ENCODE measurements at regions not wholly inside any gene's neighbourhood (a gene's known extent, or its start where the extent isn't known, plus 50 kb on each side); places are given as distances from the start of the nearest gene placed in this dataset.

DNA sequence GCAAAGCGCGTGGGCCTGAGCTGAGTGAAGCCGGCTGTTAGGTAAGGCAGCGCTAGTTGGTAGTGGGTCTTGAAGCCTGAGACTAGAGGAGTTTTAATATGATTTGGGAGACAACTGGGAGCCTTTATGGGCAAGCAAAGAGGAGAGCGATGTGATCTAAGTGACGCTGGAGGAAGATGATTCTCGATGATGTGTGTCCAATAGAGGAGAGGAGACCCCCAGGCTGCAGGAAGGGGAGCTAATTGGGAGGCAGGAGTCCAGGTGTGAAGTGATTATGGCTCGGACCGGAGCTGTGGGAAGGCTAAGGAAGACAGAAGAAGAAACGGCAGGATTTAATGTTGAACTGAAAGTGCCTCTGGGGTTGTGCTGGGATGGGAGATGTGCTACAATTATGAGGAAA, 482.9 kb upstream of the KIF2A start:
- CTCF ChIA-PET: interaction anchor here (1.2 kb wide), 1 partner anchor 13 kb away, joined by 3 read pairs; no protein-coding TSS in a partner anchor

DNA sequence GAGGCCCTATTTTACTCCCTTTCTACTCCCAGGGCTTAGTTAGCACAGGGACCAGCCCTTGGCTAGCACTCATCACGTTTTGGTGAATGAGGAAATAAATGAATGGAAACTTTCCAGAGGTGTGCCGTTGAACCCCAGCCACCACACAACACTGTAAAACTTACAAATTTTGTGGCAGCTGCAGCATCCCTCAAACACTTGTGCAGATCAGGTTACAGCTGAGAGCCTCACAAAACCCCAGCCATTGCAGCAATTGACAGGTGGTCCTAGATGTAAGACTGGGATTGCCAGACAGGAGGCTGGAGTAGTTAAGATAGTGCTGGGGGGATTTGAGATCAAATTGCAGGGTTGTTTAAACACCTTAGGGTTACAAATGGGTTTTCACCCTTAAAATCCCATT, 482.2 kb upstream of the KIF2A start:
- CTCF ChIA-PET: interaction anchor here (0.6 to 1.8 kb wide), 2 partner anchors 165 to 572 kb away, joined by 3 to 4 read pairs; no protein-coding TSS in a partner anchor
- 41% methylated on average over 2 of the region's 2 CpGs for WGBS (ENCODE audit: missing lambda C conversion rate)
- POLR2A ChIA-PET: no interaction called here
- H3K27ac ChIP-seq: no peak overlapping the region
- H3K4me3 ChIP-seq: no peak overlapping the region
- FAIRE-seq (no peak), ATAC-seq (no peak), DNase-seq (ENCODE audit: low read depth in 1 of 2, low spot score in 1 of 2) (no peak)
- peaks cover 6% of the 10 kb centered on the region; the same call in 2 of the 3 replicates for H3K9me3 ChIP-seq
- no peaks in the 10 kb centered on the region for H3K4me1 ChIP-seq
- H3K4me2 ChIP-seq: no peak overlapping the region
- TF ChIP-seq, protein P1, sequence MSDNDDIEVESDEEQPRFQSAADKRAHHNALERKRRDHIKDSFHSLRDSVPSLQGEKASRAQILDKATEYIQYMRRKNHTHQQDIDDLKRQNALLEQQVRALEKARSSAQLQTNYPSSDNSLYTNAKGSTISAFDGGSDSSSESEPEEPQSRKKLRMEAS (IDR thresholded peaks at IDR 0.05): no peak
- TF ChIP-seq PHF8 (IDR thresholded peaks at IDR 0.05; ENCODE audit: borderline replicate concordance, low read depth): no peak
- no peak for TF ChIP-seq CHD2 (IDR thresholded peaks at IDR 0.05; ENCODE audit: low read length, partially characterized antibody)
- no peak for TF ChIP-seq ATOH8 (CRISPR knock-in tag; IDR thresholded peaks at IDR 0.05; ENCODE audit: low read depth)
- no peak for TF ChIP-seq EP300 (IDR thresholded peaks at IDR 0.05)
- no peak for TF ChIP-seq ZSCAN20 (CRISPR knock-in tag; IDR thresholded peaks at IDR 0.05)
- TF ChIP-seq ELK1 (IDR thresholded peaks at IDR 0.05; ENCODE audit: low read depth, low read length): no peak
- no peak for TF ChIP-seq NR3C1 (IDR thresholded peaks at IDR 0.05)
- no peak for TF ChIP-seq RCOR1 (IDR thresholded peaks at IDR 0.05; ENCODE audit: low read depth, low read length)
- TF ChIP-seq KDM1A (IDR thresholded peaks at IDR 0.05; ENCODE audit: low read depth): no peak
- no peak for TF ChIP-seq HES2 (IDR thresholded peaks at IDR 0.05)

More for the DNA sequence above, 482.9 kb upstream of the KIF2A start:
- POLR2A ChIA-PET: no interaction called here
- no peak overlapping the region for H3K4me2 ChIP-seq
- TF ChIP-seq CEBPB (IDR thresholded peaks at IDR 0.05) (no peak), EHMT2 (IDR thresholded peaks at IDR 0.05; ENCODE audit: low read depth) (no peak), JUNB (IDR thresholded peaks at IDR 0.05) (no peak), ATOH8 (CRISPR knock-in tag; IDR thresholded peaks at IDR 0.05; ENCODE audit: low read depth) (no peak), SREBF2 (IDR thresholded peaks at IDR 0.05) (no peak), CHD4 (IDR thresholded peaks at IDR 0.05; ENCODE audit: borderline replicate concordance) (no peak), RARB (CRISPR knock-in tag; IDR thresholded peaks at IDR 0.05) (no peak), EHF (CRISPR knock-in tag; IDR thresholded peaks at IDR 0.05) (no peak), KDM1A (IDR thresholded peaks at IDR 0.05; ENCODE audit: low read depth) (no peak), POLR2AphosphoS2 (conservative IDR thresholded peaks at IDR 0.05; ENCODE audit: low read length) (no peak), HDAC2 (IDR thresholded peaks at IDR 0.05) (no peak), CBX2 (IDR thresholded peaks at IDR 0.05; ENCODE audit: borderline replicate concordance, low read depth) (no peak), PBX3 (IDR thresholded peaks at IDR 0.05) (no peak), REST (IDR thresholded peaks at IDR 0.05) (no peak), ZFP36 (IDR thresholded peaks at IDR 0.05; ENCODE audit: borderline replicate concordance, partially characterized antibody) (no peak), HES2 (IDR thresholded peaks at IDR 0.05) (no peak), ZNF302 (CRISPR knock-in tag; IDR thresholded peaks at IDR 0.05) (no peak), ZSCAN20 (CRISPR knock-in tag; IDR thresholded peaks at IDR 0.05) (no peak)
- TF ChIP-seq, protein P2, sequence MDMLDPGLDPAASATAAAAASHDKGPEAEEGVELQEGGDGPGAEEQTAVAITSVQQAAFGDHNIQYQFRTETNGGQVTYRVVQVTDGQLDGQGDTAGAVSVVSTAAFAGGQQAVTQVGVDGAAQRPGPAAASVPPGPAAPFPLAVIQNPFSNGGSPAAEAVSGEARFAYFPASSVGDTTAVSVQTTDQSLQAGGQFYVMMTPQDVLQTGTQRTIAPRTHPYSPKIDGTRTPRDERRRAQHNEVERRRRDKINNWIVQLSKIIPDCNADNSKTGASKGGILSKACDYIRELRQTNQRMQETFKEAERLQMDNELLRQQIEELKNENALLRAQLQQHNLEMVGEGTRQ (IDR thresholded peaks at IDR 0.05): no peak
- H3K4me3 ChIP-seq: no peak overlapping the region
- FAIRE-seq: no peak
- ATAC-seq: no peak
- 68% methylated on average over 10 of the region's 10 CpGs for WGBS (ENCODE audit: missing lambda C conversion rate)
- no peaks in the 10 kb centered on the region for H3K4me1 ChIP-seq
- H3K9me3 ChIP-seq: peaks cover 6% of the 10 kb centered on the region; the same call in 2 of the 3 replicates
- no peak overlapping the region for H3K27ac ChIP-seq
- no peak for DNase-seq (ENCODE audit: low read depth in 1 of 2, low spot score in 1 of 2)
